ENCODE measurements at regions not wholly inside any gene's neighbourhood (a gene's known extent, or its start where the extent isn't known, plus 50 kb on each side); places are given as distances from the start of the nearest gene placed in this dataset.

- DNase-seq (ENCODE audit: low read depth), result no peak
- in situ Hi-C loops (cut with HindIII; ENCODE audit: low pct_unique_long_range_greater_than_20kb, low sequenced_read_pairs), result no loop called here
Observed at GRCh38 chr20:12372557-12372956, 454.9 kb downstream of the BTBD3 start.

- in situ Hi-C loops (cut with HindIII; ENCODE audit: low pct_unique_long_range_greater_than_20kb, low sequenced_read_pairs), result no loop called here
Observed at GRCh38 chr20:12375967-12376366, 458.3 kb downstream of the BTBD3 start.

GRCh38 chr20:12383821-12384220, 466.1 kb downstream of the BTBD3 start:
- in situ Hi-C loops (cut with HindIII; ENCODE audit: low pct_unique_long_range_greater_than_20kb, low sequenced_read_pairs), result no loop called here
- DNase-seq (ENCODE audit: low read depth), result no peak

More at GRCh38 chr20:12375967-12376366, 458.3 kb downstream of the BTBD3 start:
- no peak for DNase-seq (ENCODE audit: low read depth)

GRCh38 chr20:12386821-12387220, 469.1 kb downstream of the BTBD3 start:
- no peak for DNase-seq (ENCODE audit: low read depth)
- in situ Hi-C loops (cut with HindIII; ENCODE audit: low pct_unique_long_range_greater_than_20kb, low sequenced_read_pairs), result no loop called here

GRCh38 chr20:12391099-12391498, 473.4 kb downstream of the BTBD3 start:
- DNase-seq (ENCODE audit: low read depth), result no peak
- in situ Hi-C loops (cut with HindIII; ENCODE audit: low pct_unique_long_range_greater_than_20kb, low sequenced_read_pairs), result no loop called here

GRCh38 chr20:12394786-12395185, 477.1 kb downstream of the BTBD3 start:
- in situ Hi-C loops (cut with HindIII; ENCODE audit: low pct_unique_long_range_greater_than_20kb, low sequenced_read_pairs), result no loop called here
- peak; percentile 95 for DNase-seq (ENCODE audit: low read depth)

GRCh38 chr20:12395353-12395752, 477.7 kb downstream of the BTBD3 start:
- peak; percentile 95 for DNase-seq (ENCODE audit: low read depth)
- in situ Hi-C loops (cut with HindIII; ENCODE audit: low pct_unique_long_range_greater_than_20kb, low sequenced_read_pairs), result no loop called here

GRCh38 chr20:12395760-12396159, 478.1 kb downstream of the BTBD3 start:
- DNase-seq (ENCODE audit: low read depth), result no peak
- in situ Hi-C loops (cut with HindIII; ENCODE audit: low pct_unique_long_range_greater_than_20kb, low sequenced_read_pairs), result no loop called here

- in situ Hi-C loops (cut with HindIII; ENCODE audit: low pct_unique_long_range_greater_than_20kb, low sequenced_read_pairs), result no loop called here
- DNase-seq (ENCODE audit: low read depth), result no peak
Observed at GRCh38 chr20:12399110-12399836, 481.6 kb downstream of the BTBD3 start.

- no peak for DNase-seq (ENCODE audit: low read depth)
- in situ Hi-C loops (cut with HindIII; ENCODE audit: low pct_unique_long_range_greater_than_20kb, low sequenced_read_pairs), result no loop called here
Observed at GRCh38 chr20:12404941-12405340, 487.2 kb downstream of the BTBD3 start.

GRCh38 chr20:12406978-12407377, 489.3 kb downstream of the BTBD3 start:
- in situ Hi-C loops (cut with HindIII; ENCODE audit: low pct_unique_long_range_greater_than_20kb, low sequenced_read_pairs), result no loop called here
- DNase-seq (ENCODE audit: low read depth), result no peak

- DNase-seq (ENCODE audit: low read depth), result peak; percentile 13
- in situ Hi-C loops (cut with HindIII; ENCODE audit: low pct_unique_long_range_greater_than_20kb, low sequenced_read_pairs), result no loop called here
Observed at GRCh38 chr20:12409501-12409900, 491.8 kb downstream of the BTBD3 start.

- DNase-seq (ENCODE audit: low read depth), result no peak
- in situ Hi-C loops (cut with HindIII; ENCODE audit: low pct_unique_long_range_greater_than_20kb, low sequenced_read_pairs), result no loop called here
Observed at GRCh38 chr20:12410783-12411182, 493.1 kb downstream of the BTBD3 start.

GRCh38 chr20:12411246-12411940, 493.7 kb downstream of the BTBD3 start:
- DNase-seq (ENCODE audit: low read depth), result no peak
- in situ Hi-C loops (cut with HindIII; ENCODE audit: low pct_unique_long_range_greater_than_20kb, low sequenced_read_pairs), result no loop called here

GRCh38 chr20:12413116-12413515, 495.4 kb downstream of the BTBD3 start:
- in situ Hi-C loops (cut with HindIII; ENCODE audit: low pct_unique_long_range_greater_than_20kb, low sequenced_read_pairs), result no loop called here
- no peak for DNase-seq (ENCODE audit: low read depth)

GRCh38 chr20:12414446-12415274, 497.0 kb downstream of the BTBD3 start:
- in situ Hi-C loops (cut with HindIII; ENCODE audit: low pct_unique_long_range_greater_than_20kb, low sequenced_read_pairs), result no loop called here
- DNase-seq (ENCODE audit: low read depth), result no peak

GRCh38 chr20:12416281-12416680, 498.6 kb downstream of the BTBD3 start:
- in situ Hi-C loops (cut with HindIII; ENCODE audit: low pct_unique_long_range_greater_than_20kb, low sequenced_read_pairs), result no loop called here
- DNase-seq (ENCODE audit: low read depth), result no peak

- in situ Hi-C loops (cut with HindIII; ENCODE audit: low pct_unique_long_range_greater_than_20kb, low sequenced_read_pairs), result no loop called here
- DNase-seq (ENCODE audit: low read depth), result no peak
Observed at GRCh38 chr20:12433724-12434123, 516.0 kb downstream of the BTBD3 start.

GRCh38 chr20:12434672-12435071, 517.0 kb downstream of the BTBD3 start:
- no peak for DNase-seq (ENCODE audit: low read depth)
- in situ Hi-C loops (cut with HindIII; ENCODE audit: low pct_unique_long_range_greater_than_20kb, low sequenced_read_pairs), result no loop called here

Measured in Caki2 (cell line).